ENCODE measurements at regions not wholly inside any gene's neighbourhood (a gene's known extent, or its start where the extent isn't known, plus 50 kb on each side); places are given as distances from the start of the nearest gene placed in this dataset.
"Not testable (repeated sequence)": the region's sequence is repeated elsewhere in the genome, so short reads cannot be mapped to it uniquely, and the experiment has no call there.

GRCh38 chr22:48760481-48761390 is 1066.9 kb downstream of the BRD1 start:
- DNase-seq (ENCODE audit: low read depth in 2 of 2) = no peak

GRCh38 chr22:48758881-48759875 is 1068.5 kb downstream of the BRD1 start:
- no peak for DNase-seq (ENCODE audit: low read depth in 2 of 2)

GRCh38 chr22:48757985-48758561 is 1069.6 kb downstream of the BRD1 start:
- no peak for DNase-seq (ENCODE audit: low read depth in 2 of 2)

GRCh38 chr22:48757581-48757980 is 1070.1 kb downstream of the BRD1 start:
- DNase-seq (ENCODE audit: low read depth in 2 of 2) = no peak

- not testable (repeated sequence) for DNase-seq (ENCODE audit: low read depth in 2 of 2)
These were observed 1070.5 kb downstream of the BRD1 start for GRCh38 chr22:48757135-48757534.

- no peak for DNase-seq (ENCODE audit: low read depth in 2 of 2)
These were observed 1071.2 kb downstream of the BRD1 start for GRCh38 chr22:48756146-48757111.

- no peak for DNase-seq (ENCODE audit: low read depth in 2 of 2)
These were observed 1072.4 kb downstream of the BRD1 start for GRCh38 chr22:48755059-48755949.

GRCh38 chr22:48754611-48755058 is 1073.0 kb downstream of the BRD1 start:
- DNase-seq (ENCODE audit: low read depth in 2 of 2) = no peak

GRCh38 chr22:48753752-48754517 is 1073.7 kb downstream of the BRD1 start:
- no peak for DNase-seq (ENCODE audit: low read depth in 2 of 2)

GRCh38 chr22:48753381-48753730 is 1074.3 kb downstream of the BRD1 start:
- DNase-seq (ENCODE audit: low read depth in 2 of 2) = no peak

- DNase-seq (ENCODE audit: low read depth in 2 of 2) = no peak
These were observed 1075.0 kb downstream of the BRD1 start for GRCh38 chr22:48752451-48753380.

- DNase-seq (ENCODE audit: low read depth in 2 of 2) = no peak
These were observed 1075.9 kb downstream of the BRD1 start for GRCh38 chr22:48751539-48752437.

GRCh38 chr22:48750826-48751440 is 1076.7 kb downstream of the BRD1 start:
- no peak for DNase-seq (ENCODE audit: low read depth in 2 of 2)

- DNase-seq (ENCODE audit: low read depth in 2 of 2) = no peak
These were observed 1077.4 kb downstream of the BRD1 start for GRCh38 chr22:48750282-48750681.

GRCh38 chr22:48749555-48750227 is 1078.0 kb downstream of the BRD1 start:
- DNase-seq (ENCODE audit: low read depth in 2 of 2) = no peak

Measured in dermis microvascular lymphatic vessel endothelial cell (primary cell).